ENCODE measurements at regions not wholly inside any gene's neighbourhood (a gene's known extent, or its start where the extent isn't known, plus 50 kb on each side); places are given as distances from the start of the nearest gene placed in this dataset.

- Histone ChIP-seq H3K79me1 (ENCODE audit: insufficient read depth, low read depth, low read length, poor library complexity, severe bottlenecking) (no peaks in the 10 kb centered on the region), H3K56ac (ENCODE audit: insufficient read length, low read depth, low read length) (no peak overlapping the region), H3K79me2 (ENCODE audit: insufficient read depth, low read length) (no peaks in the 10 kb centered on the region), H3K27me3 (ENCODE audit: insufficient read depth, low read length) (no peaks in the 10 kb centered on the region), H2BK12ac (ENCODE audit: insufficient read length, low read depth, low read length) (no peak overlapping the region), H2BK5ac (ENCODE audit: insufficient read length, low read length) (no peak overlapping the region), H3K14ac (ENCODE audit: insufficient read depth, low read length) (no peak overlapping the region), H4K8ac (replicated peaks; ENCODE audit: insufficient read length, low read depth, low read length) (no peak overlapping the region), H3K18ac (ENCODE audit: insufficient read length, low read depth, low read length) (no peak overlapping the region), H3K4ac (ENCODE audit: low read depth, low read length) (no peak overlapping the region), H4K91ac (ENCODE audit: insufficient read length, low read depth, low read length) (no peak overlapping the region), H2AK5ac (ENCODE audit: insufficient read length, low read length) (no peak overlapping the region), H4K5ac (ENCODE audit: insufficient read length, low read depth, low read length) (no peak overlapping the region), H2AFZ (ENCODE audit: low read length) (no peak overlapping the region), H2BK120ac (ENCODE audit: low read depth, low read length, poor library complexity, severe bottlenecking) (no peak overlapping the region), H3T11ph (ENCODE audit: low read length) (no peak overlapping the region), H3K23me2 (ENCODE audit: insufficient read length, low read depth, low read length, poor library complexity, severe bottlenecking) (no peaks in the 10 kb centered on the region), H3K4me2 (ENCODE audit: insufficient read depth, insufficient read length, low read length) (no peak overlapping the region), H2BK20ac (ENCODE audit: low read depth, low read length, poor library complexity, severe bottlenecking) (no peak overlapping the region), H4K20me1 (ENCODE audit: control insufficient read depth, insufficient read depth, insufficient read length) (no peaks in the 10 kb centered on the region), H3K23ac (ENCODE audit: insufficient read length, low read depth, low read length) (no peak overlapping the region), H2BK15ac (ENCODE audit: low read depth, low read length) (no peak overlapping the region), H3K4me1 (ENCODE audit: insufficient read depth, low read length) (no peaks in the 10 kb centered on the region), H3K9ac (ENCODE audit: extremely low read depth, insufficient read length, low read length) (no peak overlapping the region), H3K9me3 (ENCODE audit: control insufficient read depth, low read depth, low read length) (no peaks in the 10 kb centered on the region), H3K27ac (ENCODE audit: insufficient read length, low read depth, low read length) (no peak overlapping the region)
- TF ChIP-seq, protein P1, sequence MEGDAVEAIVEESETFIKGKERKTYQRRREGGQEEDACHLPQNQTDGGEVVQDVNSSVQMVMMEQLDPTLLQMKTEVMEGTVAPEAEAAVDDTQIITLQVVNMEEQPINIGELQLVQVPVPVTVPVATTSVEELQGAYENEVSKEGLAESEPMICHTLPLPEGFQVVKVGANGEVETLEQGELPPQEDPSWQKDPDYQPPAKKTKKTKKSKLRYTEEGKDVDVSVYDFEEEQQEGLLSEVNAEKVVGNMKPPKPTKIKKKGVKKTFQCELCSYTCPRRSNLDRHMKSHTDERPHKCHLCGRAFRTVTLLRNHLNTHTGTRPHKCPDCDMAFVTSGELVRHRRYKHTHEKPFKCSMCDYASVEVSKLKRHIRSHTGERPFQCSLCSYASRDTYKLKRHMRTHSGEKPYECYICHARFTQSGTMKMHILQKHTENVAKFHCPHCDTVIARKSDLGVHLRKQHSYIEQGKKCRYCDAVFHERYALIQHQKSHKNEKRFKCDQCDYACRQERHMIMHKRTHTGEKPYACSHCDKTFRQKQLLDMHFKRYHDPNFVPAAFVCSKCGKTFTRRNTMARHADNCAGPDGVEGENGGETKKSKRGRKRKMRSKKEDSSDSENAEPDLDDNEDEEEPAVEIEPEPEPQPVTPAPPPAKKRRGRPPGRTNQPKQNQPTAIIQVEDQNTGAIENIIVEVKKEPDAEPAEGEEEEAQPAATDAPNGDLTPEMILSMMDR (conservative IDR thresholded peaks at IDR 0.05): no peak
- H3K4me1 Mint-ChIP-seq: no peaks in the 10 kb centered on the region
- WGBS (ENCODE audit: extremely low coverage, insufficient read length, low lambda C conversion rate): no CpG with 5 or more reads among the region's 2 CpGs
- no peaks in the 10 kb centered on the region for H3K36me3 Mint-ChIP-seq (ENCODE audit: insufficient read depth in 1 of 3, low read depth in 3 of 3)
- H3K27me3 Mint-ChIP-seq (ENCODE audit: low read depth): no peaks in the 10 kb centered on the region
- no peak for DNase-seq
- H3K4me3 Mint-ChIP-seq: no peak overlapping the region
- H3K9me3 Mint-ChIP-seq: peaks cover 0 to 2% of the 10 kb centered on the region in 2 experiments; a peak in 3 of 5 replicates
- no peak overlapping the region for H3K27ac Mint-ChIP-seq
These were observed 548.9 kb downstream of the ARAP2 start for GRCh38 chr4:35695421-35695820.

Data from H9 (cell line).